ENCODE measurements at regions not wholly inside any gene's neighbourhood (a gene's known extent, or its start where the extent isn't known, plus 50 kb on each side); places are given as distances from the start of the nearest gene placed in this dataset.

- no peaks in the 10 kb centered on the region for H4K20me1 ChIP-seq (ENCODE audit: insufficient read depth, low read length)
- no peak for FAIRE-seq
- peaks cover 3 to 48% of the 10 kb centered on the region in 2 experiments; a peak in 3 of 5 replicates for H3K27me3 ChIP-seq (ENCODE audit: control insufficient read depth in 1 of 2, insufficient read depth in 2 of 2, low read length in 2 of 2)
- intact Hi-C loops (cut with micrococcal nuclease; ENCODE audit: unreplicated experiment) (no loop called here), in situ Hi-C loops (cut with HindIII; ENCODE audit: extremely low pct_ligation_motif_present, low pct_unique_long_range_greater_than_20kb) (no loop called here)
- no peaks in the 10 kb centered on the region for H3K36me3 ChIP-seq (replicated peaks in 1 of 2; ENCODE audit: control insufficient read depth in 1 of 2, insufficient read depth in 2 of 2, low read length in 2 of 2)
- 38% methylated on average over 4 of the region's 5 CpGs for WGBS (ENCODE audit: low lambda C conversion rate)
- ChIA-PET CTCF (ENCODE audit: low intra/inter-chr PET ratio, low total read pairs) (no interaction called here), POLR2A (no interaction called here)
- peaks cover 6% of the 10 kb centered on the region; the same call in 1 of the 2 replicates for H3K4me1 ChIP-seq (ENCODE audit: insufficient read depth, low read length)
- no TSS peak for BruUV-seq (replicated peaks)
- no peak overlapping the region for H3K4me2 ChIP-seq (ENCODE audit: low read depth, low read length)
- no peak overlapping the region for H3K4me3 ChIP-seq (replicated peaks in 1 of 3; ENCODE audit: insufficient read depth in 1 of 3, low read depth in 2 of 3, low read length in 3 of 3)
- no peak overlapping the region for H3K9ac ChIP-seq (ENCODE audit: insufficient read depth, low read depth, low read length)
- no peak for ATAC-seq
- H3K79me2 ChIP-seq (ENCODE audit: insufficient read depth, low read length): no peaks in the 10 kb centered on the region
- no peak overlapping the region for H2AFZ ChIP-seq (ENCODE audit: low read length)
- H3K9me3 ChIP-seq (ENCODE audit: low read length): no peaks in the 10 kb centered on the region
- no peak for TF ChIP-seq ZNF260 (CRISPR knock-in tag; IDR thresholded peaks at IDR 0.05; ENCODE audit: borderline replicate concordance, low read depth)
- no peak for TF ChIP-seq FOSL2 (CRISPR knock-in tag; IDR thresholded peaks at IDR 0.05)
- no peak for TF ChIP-seq ZBTB8A (CRISPR knock-in tag; IDR thresholded peaks at IDR 0.05; ENCODE audit: borderline replicate concordance, low read depth)
- TF ChIP-seq MTF2 (CRISPR knock-in tag; IDR thresholded peaks at IDR 0.05; ENCODE audit: borderline replicate concordance): no peak
- TF ChIP-seq TAF1 (CRISPR knock-in tag; IDR thresholded peaks at IDR 0.05): no peak
- no peak for TF ChIP-seq PHF21A (CRISPR knock-in tag; IDR thresholded peaks at IDR 0.05)
- TF ChIP-seq ZNF576 (CRISPR knock-in tag; IDR thresholded peaks at IDR 0.05): no peak
- no peak for TF ChIP-seq ZEB1 (IDR thresholded peaks at IDR 0.05; ENCODE audit: insufficient replicate concordance, low read depth)
- no peak for TF ChIP-seq SP4 (CRISPR knock-in tag; IDR thresholded peaks at IDR 0.05)
- no peak for TF ChIP-seq TBX3 (IDR thresholded peaks at IDR 0.05; ENCODE audit: borderline replicate concordance)
- no peak for TF ChIP-seq SMAD9 (CRISPR knock-in tag; IDR thresholded peaks at IDR 0.05)
- TF ChIP-seq ZBTB3 (CRISPR knock-in tag; IDR thresholded peaks at IDR 0.05; ENCODE audit: borderline replicate concordance, low read depth): no peak
- no peak for TF ChIP-seq ZNF720 (CRISPR knock-in tag; IDR thresholded peaks at IDR 0.05)
- no peak for TF ChIP-seq NFRKB (IDR thresholded peaks at IDR 0.05)
- TF ChIP-seq DNMT1 (CRISPR knock-in tag; IDR thresholded peaks at IDR 0.05): no peak
- no peak for TF ChIP-seq CHD2 (IDR thresholded peaks at IDR 0.05; ENCODE audit: low read depth, low read length)
- TF ChIP-seq PRDM10 (CRISPR knock-in tag; IDR thresholded peaks at IDR 0.05; ENCODE audit: low read depth): no peak
- TF ChIP-seq ZKSCAN1 (IDR thresholded peaks at IDR 0.05; ENCODE audit: low read length): no peak
- no peak overlapping the region for H3K27ac ChIP-seq (ENCODE audit: extremely low read length, insufficient read depth, low read length)
- no peak for DNase-seq (ENCODE audit: low spot score)
Measured at GRCh38 chr2:120641366-120641771, 94.3 kb upstream of the GLI2 start.
